OCI-LY3 (cell line): ENCODE measurements at regions not wholly inside any gene's neighbourhood (a gene's known extent, or its start where the extent isn't known, plus 50 kb on each side); places are given as distances from the start of the nearest gene placed in this dataset.

ENCODE experiments used
- CTCF ChIP-seq: fragments of 200-600, 300-600 bp; sonication (generic); IDR thresholded peaks from 2 replicates; pipeline ENCODE4 v1.5.1; 2014; ENCODE audit warnings: antibody characterized with exemption, low read length, low read depth
- EZH2phosphoT487 ChIP-seq: fragments of 200-600 bp; shearing (Covaris generic); IDR thresholded peaks from 2 replicates; pipeline ENCODE4 v1.6.1; 2018; ENCODE audit warnings: antibody characterized with exemption, mixed run types, low read depth

DNA sequence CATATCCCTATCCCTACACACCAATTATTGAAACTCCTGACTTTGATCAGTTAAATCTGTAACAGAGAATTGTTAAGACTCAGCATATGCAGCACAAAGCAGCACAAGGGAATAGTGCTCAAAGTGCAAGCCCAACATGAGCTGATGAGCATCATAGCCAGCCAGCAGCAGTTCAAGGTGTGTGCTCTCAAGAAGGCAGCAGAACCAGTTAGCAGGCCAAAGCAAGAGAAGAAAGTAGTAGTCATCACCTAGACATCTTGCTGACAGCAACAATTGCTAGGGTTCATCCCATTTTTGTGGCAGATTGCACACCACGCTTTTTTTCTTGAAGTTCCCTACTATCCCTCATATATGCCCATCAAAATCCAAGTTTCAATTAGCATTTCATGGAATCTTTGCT lies 478.3 kb downstream of the COL11A1 start:
- no peak for TF ChIP-seq CTCF
- TF ChIP-seq EZH2phosphoT487 = no peak
